ENCODE measurements at regions not wholly inside any gene's neighbourhood (a gene's known extent, or its start where the extent isn't known, plus 50 kb on each side); places are given as distances from the start of the nearest gene placed in this dataset.

GRCh38 chr5:56460195-56460546, 227.0 kb upstream of the ANKRD55 start:
- no peak for DNase-seq (ENCODE audit: low read depth in 3 of 3)

- DNase-seq (ENCODE audit: low read depth in 3 of 3): no peak
Measured at GRCh38 chr5:56459394-56460194, 226.5 kb upstream of the ANKRD55 start.

DNA sequence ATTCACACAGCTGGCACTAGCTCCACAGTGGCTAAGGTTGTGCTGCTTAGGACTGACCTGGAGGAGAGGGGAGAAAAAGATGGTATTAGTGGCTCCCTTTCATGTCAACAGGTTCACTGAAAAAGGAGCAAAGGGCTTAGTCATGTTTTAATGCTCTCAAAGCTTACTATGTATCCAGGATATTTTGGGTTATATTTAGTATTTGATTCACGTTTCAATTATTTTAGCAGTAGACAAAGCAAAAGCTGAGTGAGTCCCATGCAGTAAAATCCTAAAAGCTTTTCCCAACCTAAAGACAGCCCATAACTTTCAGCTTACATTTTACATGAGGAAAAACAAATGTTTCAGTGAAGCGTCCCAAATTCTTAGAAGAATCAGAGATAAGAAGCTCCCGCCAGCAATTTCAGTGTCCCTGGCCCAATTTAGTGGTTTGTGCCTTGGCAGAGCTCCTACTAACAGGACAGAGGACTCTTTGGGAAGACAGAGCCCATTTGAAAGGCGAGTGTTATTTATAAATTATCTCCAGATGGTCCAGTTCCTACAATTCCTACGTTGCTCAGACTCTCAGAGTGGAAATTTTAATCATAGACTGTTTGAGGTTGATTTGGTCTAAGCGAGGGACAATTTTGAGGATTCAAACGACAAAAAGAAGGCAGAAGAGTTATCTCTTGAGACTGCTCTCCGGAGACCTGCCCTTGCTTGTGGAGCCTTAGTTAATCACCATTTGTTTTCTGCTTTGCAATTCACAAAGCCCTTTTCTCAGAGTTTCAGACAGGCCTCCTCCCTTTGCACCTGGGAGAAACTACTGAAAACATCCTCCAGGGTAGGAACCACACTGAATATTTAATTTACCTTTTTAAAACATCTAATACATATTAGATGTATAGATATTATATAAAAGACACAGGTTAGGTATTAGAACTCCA, 225.0 kb upstream of the ANKRD55 start:
- DNase-seq (ENCODE audit: low read depth in 3 of 3): no peak

GRCh38 chr5:56456002-56456401, 222.9 kb upstream of the ANKRD55 start:
- no peak for DNase-seq (ENCODE audit: low read depth in 3 of 3)

GRCh38 chr5:56455417-56455816, 222.3 kb upstream of the ANKRD55 start:
- no peak for DNase-seq (ENCODE audit: low read depth in 3 of 3)

DNA sequence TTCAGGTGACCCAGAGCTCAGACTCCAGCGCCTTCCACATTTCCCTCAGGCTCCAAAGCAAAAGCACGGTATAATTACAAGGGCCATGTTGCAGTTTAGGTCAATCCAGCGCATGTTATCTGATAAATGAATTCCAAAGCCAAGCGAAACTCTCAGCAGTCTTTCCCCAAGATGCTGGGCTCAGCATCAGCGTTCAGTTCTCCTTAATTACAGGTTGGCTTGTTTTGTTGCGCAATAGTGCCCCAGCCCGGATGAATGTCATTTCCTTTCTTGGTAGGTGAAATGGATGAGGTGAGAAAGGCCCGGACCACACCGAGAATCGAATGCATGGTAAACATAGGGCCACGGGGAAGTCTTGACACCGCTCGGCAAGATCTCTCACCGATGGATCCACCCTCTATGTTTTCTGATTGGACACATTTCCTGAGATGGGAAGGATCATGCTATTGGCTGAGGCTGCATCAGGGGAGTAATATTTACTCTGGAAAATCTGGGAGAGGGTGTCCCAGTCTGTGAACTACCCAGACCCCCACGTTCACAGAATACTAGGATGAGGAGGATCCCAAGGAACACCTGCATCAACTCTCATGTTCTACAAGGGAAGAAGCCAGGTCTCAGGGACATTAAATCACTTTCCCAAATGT, 221.2 kb upstream of the ANKRD55 start:
- DNase-seq (ENCODE audit: low read depth in 3 of 3): no peak

DNA sequence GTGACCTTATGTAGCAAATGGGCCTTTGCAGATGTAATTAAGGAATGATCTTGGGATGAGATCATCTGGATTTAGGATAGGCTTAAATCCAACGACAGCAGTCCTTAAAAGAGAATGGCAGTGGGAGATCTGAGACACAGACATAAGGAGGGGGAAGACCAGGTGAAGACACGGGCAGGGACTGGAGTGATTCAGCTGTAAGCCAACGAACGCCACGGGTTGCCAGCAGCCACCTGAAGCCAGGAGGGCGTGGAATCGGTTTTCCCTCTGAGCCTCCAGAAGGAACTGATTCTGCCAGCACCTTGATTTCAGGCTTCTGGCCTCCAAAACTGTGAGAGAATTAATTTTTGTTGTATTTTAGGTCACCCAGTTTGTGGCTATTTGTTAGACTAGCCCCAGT, 218.6 kb upstream of the ANKRD55 start:
- DNase-seq (ENCODE audit: low read depth in 3 of 3): no peak

GRCh38 chr5:56450766-56451165, 217.6 kb upstream of the ANKRD55 start:
- no peak for DNase-seq (ENCODE audit: low read depth in 3 of 3)

GRCh38 chr5:56449071-56449640, 216.0 kb upstream of the ANKRD55 start:
- DNase-seq (ENCODE audit: low read depth in 3 of 3): no peak

DNA sequence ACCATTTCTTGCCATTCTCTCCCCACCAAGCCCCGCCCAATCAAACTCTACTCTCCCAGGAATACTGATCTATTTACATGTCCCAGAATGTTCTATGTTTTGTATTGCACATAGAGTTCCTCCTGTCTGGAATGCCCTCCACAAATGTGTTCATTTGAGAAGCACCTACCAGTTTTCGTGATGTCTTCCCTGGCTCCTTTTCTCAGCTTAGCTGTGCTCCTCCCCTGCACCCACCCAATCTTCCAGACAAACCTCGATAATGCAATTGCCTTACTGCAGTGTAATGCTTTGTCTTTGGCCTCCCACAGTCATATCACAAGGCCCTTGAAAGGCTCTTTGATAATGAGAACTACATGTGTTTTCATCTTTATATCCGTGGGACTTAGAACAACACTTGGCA, 214.5 kb upstream of the ANKRD55 start:
- no peak for DNase-seq (ENCODE audit: low read depth in 3 of 3)

GRCh38 chr5:56447232-56447631, 214.1 kb upstream of the ANKRD55 start:
- DNase-seq (ENCODE audit: low read depth in 3 of 3): no peak

- DNase-seq (ENCODE audit: low read depth in 3 of 3): no peak
Measured at GRCh38 chr5:56446728-56447127, 213.6 kb upstream of the ANKRD55 start.

DNA sequence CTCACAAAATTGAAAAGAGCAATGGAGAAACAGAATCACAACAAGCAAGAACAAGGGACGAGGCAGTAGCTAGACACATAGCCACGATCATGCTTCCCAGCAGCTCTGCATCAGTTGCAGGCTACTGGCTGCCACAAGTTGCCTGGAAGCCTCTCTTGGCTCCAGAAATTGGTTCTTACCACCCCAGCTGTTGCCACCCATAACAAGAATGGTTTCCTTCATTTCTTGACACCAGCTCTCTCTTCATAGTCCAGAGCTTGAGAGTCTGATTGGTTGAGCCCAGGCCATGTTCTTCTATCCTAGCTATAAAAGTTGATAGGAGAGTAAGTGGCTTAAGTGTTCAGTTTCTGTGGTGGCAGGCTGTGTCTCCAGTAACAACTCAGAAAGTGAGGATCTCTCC, 210.7 kb upstream of the ANKRD55 start:
- DNase-seq (ENCODE audit: low read depth in 3 of 3): no peak

GRCh38 chr5:56440871-56441740, 208.0 kb upstream of the ANKRD55 start:
- no peak for DNase-seq (ENCODE audit: low read depth in 3 of 3)

DNA sequence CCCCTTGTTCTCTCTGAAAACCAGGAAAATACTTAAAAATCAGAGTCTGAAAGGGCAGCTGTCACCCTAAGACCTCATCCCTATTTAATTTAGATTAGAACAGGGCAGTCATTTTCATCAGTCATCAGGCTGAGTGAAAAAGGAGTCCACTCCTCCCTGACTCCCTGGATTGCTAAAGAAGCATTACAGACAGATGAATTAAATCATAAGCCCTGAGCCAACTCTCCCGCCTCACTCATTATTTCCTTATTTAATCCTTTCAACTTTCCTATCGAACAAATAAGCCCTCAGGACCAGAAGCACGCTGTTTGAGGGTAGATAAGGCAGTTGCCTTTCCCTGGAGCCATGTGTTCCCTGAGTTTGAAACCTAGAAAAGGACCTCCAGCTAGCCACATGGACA, 201.9 kb upstream of the ANKRD55 start:
- no peak for DNase-seq (ENCODE audit: low read depth in 3 of 3)

DNA sequence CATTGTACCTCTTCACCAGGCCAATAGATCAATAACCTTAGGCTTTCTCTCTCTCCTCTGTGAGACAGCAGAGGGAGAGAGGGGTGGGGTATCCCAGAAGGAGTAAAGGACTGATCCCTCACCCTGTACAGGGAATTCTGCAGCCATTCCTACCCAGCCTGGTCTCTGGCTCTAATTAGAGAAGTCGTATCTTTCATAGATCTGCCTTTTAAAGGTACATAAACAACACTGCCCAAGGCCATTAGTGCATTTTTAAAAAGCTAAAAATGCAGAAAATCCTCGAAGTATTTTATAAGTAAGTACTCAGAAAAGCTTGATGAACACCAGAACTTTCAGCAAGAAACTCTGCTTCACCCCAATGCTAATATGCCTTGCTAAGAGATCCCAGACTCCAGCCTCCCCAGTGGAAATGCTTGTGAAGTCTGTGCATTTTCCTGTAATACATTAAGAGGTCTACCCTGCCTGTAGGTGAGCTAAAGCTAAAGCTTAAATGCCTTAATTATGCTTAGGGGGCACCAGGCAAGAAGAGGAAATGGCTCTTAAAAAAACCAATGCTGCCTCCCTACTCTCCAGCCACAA, 200.0 kb upstream of the ANKRD55 start:
- no peak for DNase-seq (ENCODE audit: low read depth in 3 of 3)

- DNase-seq (ENCODE audit: low read depth in 3 of 3): no peak
Measured at GRCh38 chr5:56432321-56432720, 199.2 kb upstream of the ANKRD55 start.

GRCh38 chr5:56430422-56430821, 197.3 kb upstream of the ANKRD55 start:
- DNase-seq (ENCODE audit: low read depth in 3 of 3): no peak

DNA sequence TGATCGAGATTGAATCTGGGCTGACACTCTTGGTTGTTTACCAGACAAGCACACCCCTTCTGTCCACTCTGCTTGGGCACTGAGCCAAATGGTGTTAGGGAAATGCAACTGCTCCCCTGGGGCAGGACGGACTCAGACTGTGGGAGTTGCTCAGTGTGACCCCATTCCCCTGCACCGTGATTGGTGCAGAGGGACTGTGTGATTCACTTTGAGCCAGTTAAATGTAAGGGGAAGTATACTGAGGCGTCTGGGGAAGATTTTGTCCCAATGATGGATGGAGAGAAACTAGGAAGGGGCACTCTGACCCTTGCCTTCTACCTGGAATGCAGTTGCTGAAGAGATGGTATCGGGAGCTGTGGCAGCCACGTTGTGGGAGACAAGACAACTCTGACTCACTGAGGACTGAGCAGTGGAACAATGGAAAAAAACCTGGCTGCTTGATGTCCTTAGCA, 196.0 kb upstream of the ANKRD55 start:
- DNase-seq (ENCODE audit: low read depth in 3 of 3): no peak

DNA sequence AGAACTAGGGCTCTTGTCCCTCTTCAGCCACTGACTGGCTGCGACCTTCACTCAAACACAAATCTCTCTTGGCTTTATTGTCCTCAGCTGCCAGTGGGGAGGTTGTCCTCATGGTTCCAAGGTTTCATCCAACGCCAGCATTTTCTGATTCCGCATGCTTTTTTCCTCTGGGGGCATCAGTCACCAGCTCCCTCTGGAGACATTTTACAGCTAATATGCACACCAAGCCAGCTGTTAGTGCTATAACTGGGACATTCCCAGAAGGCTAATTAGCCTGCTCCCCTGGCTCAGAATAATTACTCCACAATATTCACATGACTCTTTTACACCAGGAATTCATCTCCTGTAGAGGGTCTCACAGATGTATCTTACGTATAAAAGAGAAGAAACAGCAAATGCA, 193.6 kb upstream of the ANKRD55 start:
- no peak for DNase-seq (ENCODE audit: low read depth in 3 of 3)

Data from stimulated activated CD4-positive, alpha-beta T cell treated with anti-CD3 and anti-CD28 coated beads, TNF-alpha, amount 100 ng/mL, for 4 hours (primary cell).